HG02798 (cell line): ENCODE measurements at regions not wholly inside any gene's neighbourhood (a gene's known extent, or its start where the extent isn't known, plus 50 kb on each side); places are given as distances from the start of the nearest gene placed in this dataset.

Experiments used
- ATAC-seq: cut with Tn5 transposase; IDR thresholded peaks from one replicate; pipeline ENCODE4 v1.9.1; 2021; ENCODE audit warnings: mild to moderate bottlenecking; ENCODE audit not compliant: unreplicated experiment, poor library complexity

- ATAC-seq = no peak
Observed at GRCh38 chr9:108474356-108474755, 381.4 kb downstream of the ACTL7B start.

GRCh38 chr9:108473209-108474112, 382.3 kb downstream of the ACTL7B start:
- ATAC-seq = no peak

GRCh38 chr9:108469654-108470053, 386.1 kb downstream of the ACTL7B start:
- ATAC-seq = no peak

- peak; percentile 52 for ATAC-seq
Observed at GRCh38 chr9:108468364-108468763, 387.4 kb downstream of the ACTL7B start.

GRCh38 chr9:108467653-108468324, 388.0 kb downstream of the ACTL7B start:
- no peak for ATAC-seq

GRCh38 chr9:108467161-108467560, 388.6 kb downstream of the ACTL7B start:
- no peak for ATAC-seq

- no peak for ATAC-seq
Observed at GRCh38 chr9:108466304-108466703, 389.5 kb downstream of the ACTL7B start.

- ATAC-seq = no peak
Observed at GRCh38 chr9:108463932-108464606, 391.7 kb downstream of the ACTL7B start.

- no peak for ATAC-seq
Observed at GRCh38 chr9:108456903-108457302, 398.9 kb downstream of the ACTL7B start.

- no peak for ATAC-seq
Observed at GRCh38 chr9:108445431-108446071, 410.2 kb downstream of the ACTL7B start.

GRCh38 chr9:108444400-108445358, 411.1 kb downstream of the ACTL7B start:
- ATAC-seq = no peak

GRCh38 chr9:108443741-108444140, 412.0 kb downstream of the ACTL7B start:
- no peak for ATAC-seq

- ATAC-seq = no peak
Observed at GRCh38 chr9:108443019-108443633, 412.7 kb downstream of the ACTL7B start.

- no peak for ATAC-seq
Observed at GRCh38 chr9:108442627-108443018, 413.2 kb downstream of the ACTL7B start.

GRCh38 chr9:108441726-108442125, 414.1 kb downstream of the ACTL7B start:
- no peak for ATAC-seq

GRCh38 chr9:108441251-108441650, 414.5 kb downstream of the ACTL7B start:
- no peak for ATAC-seq

- ATAC-seq = no peak
Observed at GRCh38 chr9:108439947-108440346, 415.8 kb downstream of the ACTL7B start.

GRCh38 chr9:108437656-108438055, 418.1 kb downstream of the ACTL7B start:
- ATAC-seq = no peak

- no peak for ATAC-seq
Observed at GRCh38 chr9:108436448-108436847, 419.3 kb downstream of the ACTL7B start.
